Liver (tissue), 8 donors: ENCODE measurements at regions not wholly inside any gene's neighbourhood (a gene's known extent, or its start where the extent isn't known, plus 50 kb on each side); places are given as distances from the start of the nearest gene placed in this dataset.

ENCODE experiments used
- DNase-seq: peaks from one replicate; pipeline ENCODE4 v3.0.0-alpha.2; 2017; ENCODE audit warnings: low spot score
- H3K27ac ChIP-seq, 2 donors: one replicate each; pipeline ENCODE4 v1.7.0; 2013; ENCODE audit warnings: inconsistent platforms in 2 of 2, low read length in 2 of 2, control low read depth in 1 of 2, low read depth in 1 of 2, mild to moderate bottlenecking in 1 of 2
- H3K27me3 ChIP-seq, 4 donors: one replicate each; pipeline versions ENCODE4 v1.6.1 to v1.7.0; 2013; ENCODE audit warnings: low read length in 3 of 4, inconsistent platforms in 1 of 4, mild to moderate bottlenecking in 1 of 4, moderate library complexity in 1 of 4; ENCODE audit not compliant: control insufficient read depth in 4 of 4, insufficient read depth in 4 of 4
- H3K36me3 ChIP-seq, 4 donors: one replicate each; pipeline versions ENCODE4 v1.6.1 to v1.7.0; 2013; ENCODE audit warnings: low read length in 3 of 4, mild to moderate bottlenecking in 3 of 4, low read depth in 1 of 4, moderate library complexity in 1 of 4; ENCODE audit not compliant: control insufficient read depth in 4 of 4, insufficient read depth in 3 of 4
- H3K4me1 ChIP-seq, 4 donors: one replicate each; pipeline versions ENCODE4 v1.6.1 to v1.7.0; 2013; ENCODE audit warnings: low read length in 3 of 4, mild to moderate bottlenecking in 3 of 4, moderate library complexity in 1 of 4; ENCODE audit not compliant: control insufficient read depth in 4 of 4, insufficient read depth in 4 of 4
- H3K4me3 ChIP-seq, 3 donors: one replicate each; pipeline versions ENCODE4 v1.6.1 to v1.7.0; 2013; ENCODE audit warnings: low read length in 3 of 3, control low read depth in 1 of 3, low read depth in 1 of 3, mild to moderate bottlenecking in 1 of 3
- H3K9ac ChIP-seq, 2 donors: one replicate each; pipeline ENCODE4 v1.7.0; 2013; ENCODE audit warnings: low read length in 2 of 2, mild to moderate bottlenecking in 2 of 2, moderate library complexity in 2 of 2, control low read depth in 1 of 2, low read depth in 1 of 2
- H3K9me3 ChIP-seq, 4 donors: one replicate each; pipeline versions ENCODE4 v1.6.1 to v1.7.0; 2013; ENCODE audit warnings: low read length in 3 of 4; ENCODE audit not compliant: control insufficient read depth in 4 of 4
- ATF3 ChIP-seq: IDR thresholded peaks from 2 replicates; pipeline ENCODE4 v1.6.1; 2016; ENCODE audit warnings: antibody characterized with exemption
- CTCF ChIP-seq: fragments of 150-350 bp; IDR thresholded peaks from 2 replicates; pipeline ENCODE4 v1.5.1; 2017; ENCODE audit warnings: improper control_type of control experiment, low read depth, low read length; ENCODE audit not compliant: missing input control
- EGR1 ChIP-seq, 2 donors: IDR thresholded peaks; 2 replicates each; pipeline ENCODE4 v1.6.1; 2016 to 2018; ENCODE audit warnings: antibody characterized with exemption in 2 of 2, low read depth in 2 of 2
- FOXA2 ChIP-seq: IDR thresholded peaks from 2 replicates; pipeline ENCODE4 v1.6.1; 2016; ENCODE audit warnings: antibody characterized with exemption
- GABPA ChIP-seq, 2 donors: IDR thresholded peaks in 1 of 2; conservative IDR thresholded peaks in 1 of 2; 2 replicates each; pipeline ENCODE4 v1.6.1; 2016; ENCODE audit warnings: antibody characterized with exemption in 2 of 2, mild to moderate bottlenecking in 1 of 2, moderate library complexity in 1 of 2
- HNF4A ChIP-seq, 2 donors: conservative IDR thresholded peaks; 2 replicates each; pipeline ENCODE4 v1.6.1; 2016; ENCODE audit warnings: antibody characterized with exemption in 2 of 2, mild to moderate bottlenecking in 2 of 2
- HNF4G ChIP-seq: IDR thresholded peaks from 2 replicates; pipeline ENCODE4 v1.6.1; 2016; ENCODE audit warnings: antibody characterized with exemption
- JUND ChIP-seq, 2 donors: IDR thresholded peaks; 2 replicates each; pipeline ENCODE4 v1.6.1; 2016; ENCODE audit warnings: antibody characterized with exemption in 2 of 2
- MAX ChIP-seq: IDR thresholded peaks from 2 replicates; pipeline ENCODE4 v1.6.1; 2016; ENCODE audit warnings: antibody characterized with exemption
- RAD21 ChIP-seq, 2 donors: IDR thresholded peaks; 2 replicates each; pipeline ENCODE4 v1.6.1; 2016; ENCODE audit warnings: antibody characterized with exemption in 2 of 2, mild to moderate bottlenecking in 2 of 2
- REST ChIP-seq: IDR thresholded peaks from 2 replicates; pipeline ENCODE4 v1.6.1; 2016; ENCODE audit warnings: antibody characterized with exemption, mild to moderate bottlenecking
- RXRA ChIP-seq, 2 donors: IDR thresholded peaks; 2 replicates each; pipeline ENCODE4 v1.6.1; 2017 to 2018; ENCODE audit warnings: antibody characterized with exemption in 2 of 2, mild to moderate bottlenecking in 1 of 2
- SP1 ChIP-seq: IDR thresholded peaks from 2 replicates; pipeline ENCODE4 v1.6.1; 2018; ENCODE audit warnings: antibody characterized with exemption, mild to moderate bottlenecking
- TAF1 ChIP-seq: conservative IDR thresholded peaks from 2 replicates; pipeline ENCODE4 v1.6.1; 2016; ENCODE audit warnings: antibody characterized with exemption, mild to moderate bottlenecking
- YY1 ChIP-seq: IDR thresholded peaks from 2 replicates; pipeline ENCODE4 v1.6.1; 2016; ENCODE audit warnings: antibody characterized with exemption, mild to moderate bottlenecking
- ZBTB33 ChIP-seq: IDR thresholded peaks from 2 replicates; pipeline ENCODE4 v1.6.1; 2016; ENCODE audit warnings: antibody characterized with exemption
- WGBS: extraction: QIAGEN DNeasy Blood & Tissue Kit; methylation state at CpG from one replicate; pipeline ENCODE4 v1.1.7; 2013; 5-methylcytosine and 5-hydroxymethylcytosine counted together
- donor health status: healthy.
- donor health status: healthy.
- donor health status: healthy.
- donor health status: healthy.
- donor health status: healthy.

- TF ChIP-seq REST (no peak), GABPA (IDR thresholded peaks at IDR 0.05 in 1 of 2, conservative IDR thresholded peaks at IDR 0.05 in 1 of 2) (no peak), CTCF (no peak), EGR1 (IDR thresholded peaks at IDR 0.05; ENCODE audit: low read depth in 2 of 2) (no peak), TAF1 (no peak), HNF4A (conservative IDR thresholded peaks at IDR 0.05) (no peak), YY1 (no peak), HNF4G (no peak)
These were observed 204.4 kb downstream of the FAM43A start (continued) for GRCh38 chr3:194890091-194890490.

GRCh38 chr3:194893121-194893987 lies 207.7 kb downstream of the FAM43A start:
- H3K9me3 ChIP-seq = no peaks in the 10 kb centered on the region
- H3K4me3 ChIP-seq = no peak overlapping the region
- no peaks in the 10 kb centered on the region for H3K27me3 ChIP-seq
- 72% methylated on average over 4 of the region's 4 CpGs for WGBS
- peak; percentile 6 for DNase-seq
- H3K4me1 ChIP-seq = no peaks in the 10 kb centered on the region
- no peak for TF ChIP-seq FOXA2
- TF ChIP-seq TAF1 = no peak
- TF ChIP-seq ZBTB33 = no peak
- no peak for TF ChIP-seq ATF3
- TF ChIP-seq CTCF = no peak
- no peak for TF ChIP-seq REST
- TF ChIP-seq HNF4A (conservative IDR thresholded peaks at IDR 0.05) = no peak
- TF ChIP-seq RXRA (IDR thresholded peaks at IDR 0.05) = no peak
- no peak for TF ChIP-seq MAX
- no peak for TF ChIP-seq HNF4G
- no peak for TF ChIP-seq RAD21 (IDR thresholded peaks at IDR 0.05)
- TF ChIP-seq GABPA (IDR thresholded peaks at IDR 0.05 in 1 of 2, conservative IDR thresholded peaks at IDR 0.05 in 1 of 2) = no peak
- TF ChIP-seq JUND (IDR thresholded peaks at IDR 0.05) = no peak
- TF ChIP-seq SP1 = no peak
- no peak overlapping the region for H3K27ac ChIP-seq
- H3K9ac ChIP-seq = no peak overlapping the region
- H3K36me3 ChIP-seq = no peaks in the 10 kb centered on the region
